Esophagus squamous epithelium (tissue), 4 donors: ENCODE measurements at regions not wholly inside any gene's neighbourhood (a gene's known extent, or its start where the extent isn't known, plus 50 kb on each side); places are given as distances from the start of the nearest gene placed in this dataset.

Source experiments
- CTCF ChIP-seq, 6 experiments: fragments of 450-650 bp in 4 of 6; fragments of 200-600 bp in 2 of 6; sonication (generic) in 2 of 6; IDR thresholded peaks; one replicate each; pipeline ENCODE4 v1.5.1; 2016 to 2019; ENCODE audit warnings: antibody characterized with exemption in 6 of 6, mild to moderate bottlenecking in 4 of 6, moderate library complexity in 4 of 6
- POLR2A ChIP-seq, 4 donors: fragments of 450-650 bp; IDR thresholded peaks; one replicate each; pipeline ENCODE4 v1.6.1; 2017; ENCODE audit warnings: antibody characterized with exemption in 4 of 4, mild to moderate bottlenecking in 4 of 4, moderate library complexity in 3 of 4

GRCh38 chr6:168214586-168215104 lies 104.9 kb downstream of the DACT2 start:
- TF ChIP-seq CTCF (IDR thresholded peaks at IDR 0.05): no peak
- no peak for TF ChIP-seq POLR2A (IDR thresholded peaks at IDR 0.05)
